Activated B cell treated with CpG ODN at 0.5 μM for 24 hours (primary cell): ENCODE measurements at regions not wholly inside any gene's neighbourhood (a gene's known extent, or its start where the extent isn't known, plus 50 kb on each side); places are given as distances from the start of the nearest gene placed in this dataset.

Experiments
- ATAC-seq: fragments of 200-7000 bp; cut with Tn5 transposase; one replicate; pipeline ENCODE4 v1.10.0; 2021; ENCODE audit warnings: low read depth, mild to moderate bottlenecking, moderate library complexity
- CTCF ChIA-PET: fragments of 350-600 bp; sonication (Branson Sonifier 250); formaldehyde crosslinking; loops from one replicate; lab custom pipeline; 2021; ENCODE audit warnings: antibody characterized with exemption; lab: Charles Lee
- POLR2A ChIA-PET: fragments of 350-600 bp; sonication (Branson Sonifier 250); formaldehyde crosslinking; loops from one replicate; lab custom pipeline; 2021; ENCODE audit warnings: antibody characterized with exemption; lab: Charles Lee
- DNase-seq: peaks from one replicate; pipeline ENCODE4 v3.0.0; 2022
- H3K27ac Mint-ChIP-seq: one replicate; pipeline ENCODE4 v1.8.0; 2020; ENCODE audit warnings: mixed read lengths
- H3K27me3 Mint-ChIP-seq: one replicate; pipeline ENCODE4 v1.8.0; 2021; ENCODE audit warnings: mixed read lengths
- H3K36me3 Mint-ChIP-seq: one replicate; pipeline ENCODE4 v1.8.0; 2021; ENCODE audit warnings: low read depth, mixed read lengths
- H3K4me1 Mint-ChIP-seq: one replicate; pipeline ENCODE4 v1.8.0; 2021; ENCODE audit warnings: mixed read lengths
- H3K4me3 Mint-ChIP-seq: one replicate; pipeline ENCODE4 v1.8.0; 2020; ENCODE audit warnings: mild to moderate bottlenecking, mixed read lengths
- H3K9me3 Mint-ChIP-seq: one replicate; pipeline ENCODE4 v1.8.0; 2020; ENCODE audit warnings: mixed read lengths
- CTCF ChIP-seq: fragments of 200-600 bp; IDR thresholded peaks from one replicate; pipeline ENCODE4 v1.8.0; 2022; ENCODE audit warnings: antibody characterized with exemption, mild to moderate bottlenecking
- intact Hi-C: fragments of 100-400 bp; cut with micrococcal nuclease; formaldehyde crosslinking; loops from one replicate; pipeline ENCODE4 v1.15.1; 2024

GRCh38 chr5:89968958-89969381 lies 440.6 kb downstream of the CETN3 start:
- DNase-seq: no peak
- peaks cover 2% of the 10 kb centered on the region for H3K27me3 Mint-ChIP-seq
- no peak for ATAC-seq
- peaks cover 2% of the 10 kb centered on the region for H3K4me1 Mint-ChIP-seq
- no peaks in the 10 kb centered on the region for H3K36me3 Mint-ChIP-seq
- intact Hi-C loops: no loop called here
- H3K27ac Mint-ChIP-seq: no peak overlapping the region
- CTCF ChIA-PET: no interaction called here
- H3K4me3 Mint-ChIP-seq: no peak overlapping the region
- H3K9me3 Mint-ChIP-seq: no peaks in the 10 kb centered on the region
- TF ChIP-seq CTCF: no peak
- POLR2A ChIA-PET: no interaction called here

- ChIA-PET POLR2A (no interaction called here), CTCF (no interaction called here)
- H3K27me3 Mint-ChIP-seq: peaks cover 2% of the 10 kb centered on the region
- DNase-seq (no peak), ATAC-seq (no peak)
- H3K27ac Mint-ChIP-seq: no peak overlapping the region
- H3K36me3 Mint-ChIP-seq: no peaks in the 10 kb centered on the region
- no peak for TF ChIP-seq CTCF
- intact Hi-C loops: no loop called here
- H3K4me1 Mint-ChIP-seq: peaks cover 2% of the 10 kb centered on the region
- no peak overlapping the region for H3K4me3 Mint-ChIP-seq
- no peaks in the 10 kb centered on the region for H3K9me3 Mint-ChIP-seq
Measured at GRCh38 chr5:89967771-89968444, 441.6 kb downstream of the CETN3 start.

GRCh38 chr5:89956838-89957237 lies 452.7 kb downstream of the CETN3 start:
- no peaks in the 10 kb centered on the region for H3K4me1 Mint-ChIP-seq
- H3K4me3 Mint-ChIP-seq: no peak overlapping the region
- TF ChIP-seq CTCF: no peak
- CTCF ChIA-PET: no interaction called here
- no peaks in the 10 kb centered on the region for H3K27me3 Mint-ChIP-seq
- intact Hi-C loops: no loop called here
- H3K27ac Mint-ChIP-seq: no peak overlapping the region
- ATAC-seq: no peak
- H3K9me3 Mint-ChIP-seq: no peaks in the 10 kb centered on the region
- no peak for DNase-seq
- H3K36me3 Mint-ChIP-seq: no peaks in the 10 kb centered on the region
- POLR2A ChIA-PET: no interaction called here

GRCh38 chr5:89954916-89955315 lies 454.6 kb downstream of the CETN3 start:
- intact Hi-C loops: no loop called here
- Mint-ChIP-seq H3K4me1 (no peaks in the 10 kb centered on the region), H3K9me3 (no peaks in the 10 kb centered on the region), H3K27ac (no peak overlapping the region), H3K4me3 (no peak overlapping the region), H3K27me3 (no peaks in the 10 kb centered on the region), H3K36me3 (no peaks in the 10 kb centered on the region)
- CTCF ChIA-PET: no interaction called here
- DNase-seq (no peak), ATAC-seq (no peak)
- POLR2A ChIA-PET: no interaction called here
- TF ChIP-seq CTCF: no peak

- TF ChIP-seq CTCF: no peak
- POLR2A ChIA-PET: no interaction called here
- DNase-seq (no peak), ATAC-seq (no peak)
- H3K27me3 Mint-ChIP-seq: no peaks in the 10 kb centered on the region
- H3K36me3 Mint-ChIP-seq: no peaks in the 10 kb centered on the region
- intact Hi-C loops: no loop called here
- peaks cover 10% of the 10 kb centered on the region for H3K4me1 Mint-ChIP-seq
- H3K27ac Mint-ChIP-seq: no peak overlapping the region
- H3K9me3 Mint-ChIP-seq: no peaks in the 10 kb centered on the region
- H3K4me3 Mint-ChIP-seq: no peak overlapping the region
- CTCF ChIA-PET: no interaction called here
Measured at GRCh38 chr5:89951876-89952275, 457.7 kb downstream of the CETN3 start.
